Memory B cell (primary cell): ENCODE measurements at regions not wholly inside any gene's neighbourhood (a gene's known extent, or its start where the extent isn't known, plus 50 kb on each side); places are given as distances from the start of the nearest gene placed in this dataset.

ENCODE experiments used
- ATAC-seq: fragments of 150-1000 bp; cut with Tn5 transposase; 2 replicates; pipeline ENCODE4 v1.10.0; 2021; ENCODE audit warnings: low read depth, mild to moderate bottlenecking, moderate library complexity
- DNase-seq, 2 donors: peaks; one replicate each; pipeline ENCODE4 v3.0.0; 2022; ENCODE audit warnings: low spot score in 2 of 2
- H3K27ac Mint-ChIP-seq: one replicate; pipeline ENCODE4 v1.8.0; 2022; ENCODE audit warnings: mild to moderate bottlenecking, moderate library complexity, mixed read lengths
- H3K27me3 Mint-ChIP-seq: one replicate; pipeline ENCODE4 v1.8.0; 2022; ENCODE audit warnings: mixed read lengths
- H3K36me3 Mint-ChIP-seq: one replicate; pipeline ENCODE4 v1.8.0; 2022; ENCODE audit warnings: mild to moderate bottlenecking, mixed read lengths
- H3K4me1 Mint-ChIP-seq: one replicate; pipeline ENCODE4 v1.8.0; 2022; ENCODE audit warnings: mixed read lengths
- H3K4me3 Mint-ChIP-seq: one replicate; pipeline ENCODE4 v1.8.0; 2022; ENCODE audit warnings: mild to moderate bottlenecking, moderate library complexity, mixed read lengths
- H3K9me3 Mint-ChIP-seq: one replicate; pipeline ENCODE4 v1.8.0; 2022; ENCODE audit warnings: mixed read lengths

- ATAC-seq, result no peak
- no peak overlapping the region for H3K4me3 Mint-ChIP-seq
- H3K4me1 Mint-ChIP-seq, result no peaks in the 10 kb centered on the region
- no peaks in the 10 kb centered on the region for H3K36me3 Mint-ChIP-seq
- no peak overlapping the region for H3K27ac Mint-ChIP-seq
- no peak for DNase-seq
- H3K9me3 Mint-ChIP-seq, result no peaks in the 10 kb centered on the region
- H3K27me3 Mint-ChIP-seq, result peaks cover 1% of the 10 kb centered on the region
These were observed 167.1 kb downstream of the SHOX2 start for GRCh38 chr3:157939166-157939565.

GRCh38 chr3:157938154-157938779, 168.0 kb downstream of the SHOX2 start:
- Mint-ChIP-seq H3K4me1 (no peaks in the 10 kb centered on the region), H3K27me3 (peaks cover 1% of the 10 kb centered on the region), H3K4me3 (no peak overlapping the region), H3K36me3 (no peaks in the 10 kb centered on the region), H3K9me3 (no peaks in the 10 kb centered on the region), H3K27ac (no peak overlapping the region)
- DNase-seq (no peak), ATAC-seq (no peak)

GRCh38 chr3:157931517-157931916, 174.7 kb downstream of the SHOX2 start:
- Mint-ChIP-seq H3K9me3 (peaks cover 1% of the 10 kb centered on the region), H3K4me3 (no peak overlapping the region), H3K27ac (no peak overlapping the region), H3K4me1 (no peaks in the 10 kb centered on the region), H3K36me3 (no peaks in the 10 kb centered on the region), H3K27me3 (peaks cover 1% of the 10 kb centered on the region)
- DNase-seq, result no peak
- ATAC-seq, result no peak

GRCh38 chr3:157930000-157930780, 176.0 kb downstream of the SHOX2 start:
- Mint-ChIP-seq H3K4me3 (no peak overlapping the region), H3K27ac (no peak overlapping the region), H3K9me3 (peaks cover 1% of the 10 kb centered on the region), H3K4me1 (no peaks in the 10 kb centered on the region), H3K36me3 (no peaks in the 10 kb centered on the region), H3K27me3 (no peaks in the 10 kb centered on the region)
- no peak for DNase-seq
- no peak for ATAC-seq

- H3K27ac Mint-ChIP-seq, result no peak overlapping the region
- H3K27me3 Mint-ChIP-seq, result no peaks in the 10 kb centered on the region
- ATAC-seq (no peak), DNase-seq (no peak)
- H3K4me1 Mint-ChIP-seq, result no peaks in the 10 kb centered on the region
- H3K4me3 Mint-ChIP-seq, result no peak overlapping the region
- H3K9me3 Mint-ChIP-seq, result peaks cover 3% of the 10 kb centered on the region
- H3K36me3 Mint-ChIP-seq, result no peaks in the 10 kb centered on the region
These were observed 179.4 kb downstream of the SHOX2 start for GRCh38 chr3:157926822-157927221.

GRCh38 chr3:157922614-157923013, 183.6 kb downstream of the SHOX2 start:
- DNase-seq (no peak), ATAC-seq (no peak)
- H3K27ac Mint-ChIP-seq, result no peak overlapping the region
- no peaks in the 10 kb centered on the region for H3K27me3 Mint-ChIP-seq
- H3K9me3 Mint-ChIP-seq, result peaks cover 1% of the 10 kb centered on the region
- no peaks in the 10 kb centered on the region for H3K36me3 Mint-ChIP-seq
- no peaks in the 10 kb centered on the region for H3K4me1 Mint-ChIP-seq
- no peak overlapping the region for H3K4me3 Mint-ChIP-seq

GRCh38 chr3:157921811-157922210, 184.4 kb downstream of the SHOX2 start:
- peaks cover 1% of the 10 kb centered on the region for H3K9me3 Mint-ChIP-seq

GRCh38 chr3:157920822-157921700, 185.2 kb downstream of the SHOX2 start:
- Mint-ChIP-seq H3K27me3 (no peaks in the 10 kb centered on the region), H3K36me3 (no peaks in the 10 kb centered on the region), H3K27ac (no peak overlapping the region), H3K9me3 (peaks cover 1% of the 10 kb centered on the region), H3K4me3 (no peak overlapping the region), H3K4me1 (no peaks in the 10 kb centered on the region)
- DNase-seq, result no peak
- ATAC-seq, result no peak

More at GRCh38 chr3:157921811-157922210, 184.4 kb downstream of the SHOX2 start:
- no peaks in the 10 kb centered on the region for H3K4me1 Mint-ChIP-seq
- no peak overlapping the region for H3K27ac Mint-ChIP-seq
- H3K27me3 Mint-ChIP-seq, result no peaks in the 10 kb centered on the region
- no peak for ATAC-seq
- H3K4me3 Mint-ChIP-seq, result no peak overlapping the region
- no peaks in the 10 kb centered on the region for H3K36me3 Mint-ChIP-seq
- DNase-seq, result no peak

- Mint-ChIP-seq H3K4me3 (no peak overlapping the region), H3K9me3 (peaks cover 1% of the 10 kb centered on the region), H3K36me3 (no peaks in the 10 kb centered on the region), H3K27me3 (no peaks in the 10 kb centered on the region), H3K27ac (no peak overlapping the region), H3K4me1 (no peaks in the 10 kb centered on the region)
- no peak for DNase-seq
- ATAC-seq, result no peak
These were observed 186.8 kb downstream of the SHOX2 start for GRCh38 chr3:157919319-157919887.

GRCh38 chr3:157918402-157918801, 187.8 kb downstream of the SHOX2 start:
- Mint-ChIP-seq H3K4me1 (no peaks in the 10 kb centered on the region), H3K36me3 (no peaks in the 10 kb centered on the region), H3K27me3 (no peaks in the 10 kb centered on the region), H3K4me3 (no peak overlapping the region), H3K27ac (no peak overlapping the region), H3K9me3 (peaks cover 1% of the 10 kb centered on the region)
- no peak for DNase-seq
- no peak for ATAC-seq

GRCh38 chr3:157916672-157917071, 189.5 kb downstream of the SHOX2 start:
- H3K27me3 Mint-ChIP-seq, result no peaks in the 10 kb centered on the region
- H3K36me3 Mint-ChIP-seq, result no peaks in the 10 kb centered on the region
- H3K4me1 Mint-ChIP-seq, result no peaks in the 10 kb centered on the region
- H3K4me3 Mint-ChIP-seq, result no peak overlapping the region
- H3K9me3 Mint-ChIP-seq, result no peaks in the 10 kb centered on the region
- no peak overlapping the region for H3K27ac Mint-ChIP-seq
- no peak for ATAC-seq
- DNase-seq, result no peak

GRCh38 chr3:157914882-157915281, 191.3 kb downstream of the SHOX2 start:
- Mint-ChIP-seq H3K27ac (no peak overlapping the region), H3K27me3 (no peaks in the 10 kb centered on the region), H3K4me3 (no peak overlapping the region), H3K4me1 (no peaks in the 10 kb centered on the region), H3K9me3 (no peaks in the 10 kb centered on the region), H3K36me3 (no peaks in the 10 kb centered on the region)
- no peak for ATAC-seq
- no peak for DNase-seq

GRCh38 chr3:157913741-157914150, 192.5 kb downstream of the SHOX2 start:
- H3K4me3 Mint-ChIP-seq, result no peak overlapping the region
- no peak overlapping the region for H3K27ac Mint-ChIP-seq
- H3K9me3 Mint-ChIP-seq, result no peaks in the 10 kb centered on the region
- H3K4me1 Mint-ChIP-seq, result no peaks in the 10 kb centered on the region
- no peaks in the 10 kb centered on the region for H3K36me3 Mint-ChIP-seq
- ATAC-seq, result no peak
- H3K27me3 Mint-ChIP-seq, result no peaks in the 10 kb centered on the region
- no peak for DNase-seq
